Esophagus squamous epithelium (tissue), 4 donors: ENCODE measurements at regions not wholly inside any gene's neighbourhood (a gene's known extent, or its start where the extent isn't known, plus 50 kb on each side); places are given as distances from the start of the nearest gene placed in this dataset.

Source experiments
- POLR2A ChIP-seq, 4 donors: fragments of 450-650 bp; IDR thresholded peaks; one replicate each; pipeline ENCODE4 v1.6.1; 2017; ENCODE audit warnings: antibody characterized with exemption in 4 of 4, mild to moderate bottlenecking in 4 of 4, moderate library complexity in 3 of 4
- TF ChIP-seq, protein P1 (sequence below), 6 experiments: fragments of 450-650 bp in 4 of 6; fragments of 200-600 bp in 2 of 6; sonication (generic) in 2 of 6; IDR thresholded peaks; one replicate each; pipeline ENCODE4 v1.5.1; 2016 to 2019; ENCODE audit warnings: antibody characterized with exemption in 6 of 6, mild to moderate bottlenecking in 4 of 6, moderate library complexity in 4 of 6

- TF ChIP-seq, protein P1, sequence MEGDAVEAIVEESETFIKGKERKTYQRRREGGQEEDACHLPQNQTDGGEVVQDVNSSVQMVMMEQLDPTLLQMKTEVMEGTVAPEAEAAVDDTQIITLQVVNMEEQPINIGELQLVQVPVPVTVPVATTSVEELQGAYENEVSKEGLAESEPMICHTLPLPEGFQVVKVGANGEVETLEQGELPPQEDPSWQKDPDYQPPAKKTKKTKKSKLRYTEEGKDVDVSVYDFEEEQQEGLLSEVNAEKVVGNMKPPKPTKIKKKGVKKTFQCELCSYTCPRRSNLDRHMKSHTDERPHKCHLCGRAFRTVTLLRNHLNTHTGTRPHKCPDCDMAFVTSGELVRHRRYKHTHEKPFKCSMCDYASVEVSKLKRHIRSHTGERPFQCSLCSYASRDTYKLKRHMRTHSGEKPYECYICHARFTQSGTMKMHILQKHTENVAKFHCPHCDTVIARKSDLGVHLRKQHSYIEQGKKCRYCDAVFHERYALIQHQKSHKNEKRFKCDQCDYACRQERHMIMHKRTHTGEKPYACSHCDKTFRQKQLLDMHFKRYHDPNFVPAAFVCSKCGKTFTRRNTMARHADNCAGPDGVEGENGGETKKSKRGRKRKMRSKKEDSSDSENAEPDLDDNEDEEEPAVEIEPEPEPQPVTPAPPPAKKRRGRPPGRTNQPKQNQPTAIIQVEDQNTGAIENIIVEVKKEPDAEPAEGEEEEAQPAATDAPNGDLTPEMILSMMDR (IDR thresholded peaks at IDR 0.05): no peak
- TF ChIP-seq POLR2A (IDR thresholded peaks at IDR 0.05): no peak
Observed at GRCh38 chr5:93874080-93874479, 132.7 kb upstream of the POU5F2 start.
